Uterus (tissue), 2 donors: ENCODE measurements at regions not wholly inside any gene's neighbourhood (a gene's known extent, or its start where the extent isn't known, plus 50 kb on each side); places are given as distances from the start of the nearest gene placed in this dataset.

Source experiments
- CTCF ChIP-seq, 4 experiments: fragments of 200-600 bp in 2 of 4; fragments of 450-650 bp in 2 of 4; sonication (generic) in 2 of 4; IDR thresholded peaks; one replicate each; pipeline ENCODE4 v1.5.1; 2016 to 2019; ENCODE audit warnings: antibody characterized with exemption in 4 of 4, mild to moderate bottlenecking in 2 of 4, moderate library complexity in 1 of 4
- POLR2A ChIP-seq, 2 donors: fragments of 450-650 bp; IDR thresholded peaks; one replicate each; pipeline ENCODE4 v1.6.1; 2016; ENCODE audit warnings: antibody characterized with exemption in 2 of 2, mild to moderate bottlenecking in 1 of 2, moderate library complexity in 1 of 2

GRCh38 chr18:57927511-57927910 lies 116.5 kb upstream of the NEDD4L start:
- TF ChIP-seq CTCF (IDR thresholded peaks at IDR 0.05) (no peak), POLR2A (IDR thresholded peaks at IDR 0.05) (no peak)
